GM19395 (cell line): ENCODE measurements at regions not wholly inside any gene's neighbourhood (a gene's known extent, or its start where the extent isn't known, plus 50 kb on each side); places are given as distances from the start of the nearest gene placed in this dataset.
"Not testable (repeated sequence)": the region's sequence is repeated elsewhere in the genome, so short reads cannot be mapped to it uniquely, and the experiment has no call there.

Experiments used
- ATAC-seq: cut with Tn5 transposase; IDR thresholded peaks from one replicate; pipeline ENCODE4 v1.9.1; 2021; ENCODE audit warnings: mild to moderate bottlenecking, moderate library complexity; ENCODE audit not compliant: unreplicated experiment

- no peak for ATAC-seq
Observed at GRCh38 chr4:134753390-134753789, 551.8 kb upstream of the PABPC4L start.

GRCh38 chr4:134747108-134747805 lies 545.7 kb upstream of the PABPC4L start:
- ATAC-seq, result no peak

DNA sequence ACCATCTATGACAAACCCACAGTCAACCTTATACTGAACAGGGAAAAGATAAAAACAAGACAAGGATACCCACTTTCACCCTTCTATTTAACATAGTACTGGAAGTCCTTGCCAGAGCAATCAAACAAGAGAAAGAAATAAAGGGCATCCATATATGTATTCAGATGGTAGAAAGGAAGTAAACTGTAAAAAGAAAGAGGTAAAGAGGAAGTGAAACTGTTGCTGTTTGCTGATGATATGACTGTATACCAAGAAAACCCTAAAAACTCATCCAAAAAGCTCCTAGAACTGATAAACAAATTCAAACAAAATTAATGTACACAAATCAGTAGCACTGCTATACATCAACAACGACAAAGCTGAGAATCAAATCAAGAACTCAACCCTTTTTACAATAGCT lies 538.7 kb upstream of the PABPC4L start:
- ATAC-seq, result peak; percentile 79

DNA sequence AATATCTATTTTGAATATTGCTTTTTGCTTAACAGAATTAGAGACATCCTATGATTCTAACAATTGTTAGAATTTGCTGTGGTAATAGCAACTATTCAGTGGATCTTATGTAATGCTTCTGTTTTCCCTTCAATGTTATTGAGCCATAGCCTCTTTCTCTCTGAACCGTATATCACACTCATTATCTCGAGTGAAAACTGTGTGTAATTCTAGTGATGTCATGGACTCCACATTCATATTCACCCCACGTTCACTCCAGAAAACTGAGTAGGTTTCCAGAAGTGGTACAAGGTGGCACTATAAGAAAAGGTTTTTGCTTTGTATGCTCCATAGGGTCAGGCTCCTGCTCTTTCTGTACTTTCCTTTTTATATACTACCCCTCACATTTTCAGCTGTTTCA lies 534.3 kb upstream of the PABPC4L start:
- no peak for ATAC-seq

GRCh38 chr4:134727696-134728095 lies 526.1 kb upstream of the PABPC4L start:
- ATAC-seq, result no peak

DNA sequence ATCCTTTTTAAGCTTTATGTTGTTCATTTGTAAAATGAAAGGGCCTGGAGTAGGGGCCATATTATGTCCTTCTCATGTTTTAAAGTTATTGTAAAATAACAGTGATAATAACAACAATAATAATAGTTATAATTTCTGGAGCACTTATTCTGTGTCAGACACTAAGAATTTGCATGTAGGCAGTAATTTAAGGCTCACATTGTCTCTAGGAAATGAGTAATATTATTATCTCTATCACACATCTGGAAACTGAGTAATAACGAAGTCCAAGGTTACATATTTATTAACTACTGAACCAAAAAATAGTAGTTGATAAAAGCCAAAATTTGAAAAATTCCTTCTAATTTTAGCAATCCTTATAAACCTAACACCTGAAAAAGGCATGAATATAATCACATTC lies 520.7 kb upstream of the PABPC4L start:
- no peak for ATAC-seq

GRCh38 chr4:134720030-134720429 lies 518.4 kb upstream of the PABPC4L start:
- ATAC-seq, result no peak

- ATAC-seq, result no peak
Observed at GRCh38 chr4:134708616-134709015, 507.0 kb upstream of the PABPC4L start.

- no peak for ATAC-seq
Observed at GRCh38 chr4:134708026-134708425, 506.4 kb upstream of the PABPC4L start.

DNA sequence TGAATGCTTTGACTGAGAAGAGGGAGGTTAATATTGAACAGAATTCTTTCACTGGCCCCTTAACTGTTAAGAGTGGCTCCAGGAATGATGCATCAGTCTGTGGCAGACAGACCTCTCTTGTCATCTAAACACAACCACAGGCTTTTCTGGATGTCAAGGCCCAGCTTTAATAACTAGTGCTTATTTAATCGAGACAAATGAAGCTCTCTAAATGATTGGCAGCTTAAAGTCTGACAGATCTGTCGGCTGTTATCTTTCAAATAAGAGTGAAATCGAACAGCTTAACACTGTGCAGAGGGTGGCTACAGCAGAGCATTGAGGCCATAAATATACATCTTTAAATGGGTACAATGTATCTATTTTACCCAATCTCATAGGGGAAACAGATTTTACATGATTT lies 500.8 kb upstream of the PABPC4L start:
- no peak for ATAC-seq

- no peak for ATAC-seq
Observed at GRCh38 chr4:134700251-134700650, 498.7 kb upstream of the PABPC4L start.

DNA sequence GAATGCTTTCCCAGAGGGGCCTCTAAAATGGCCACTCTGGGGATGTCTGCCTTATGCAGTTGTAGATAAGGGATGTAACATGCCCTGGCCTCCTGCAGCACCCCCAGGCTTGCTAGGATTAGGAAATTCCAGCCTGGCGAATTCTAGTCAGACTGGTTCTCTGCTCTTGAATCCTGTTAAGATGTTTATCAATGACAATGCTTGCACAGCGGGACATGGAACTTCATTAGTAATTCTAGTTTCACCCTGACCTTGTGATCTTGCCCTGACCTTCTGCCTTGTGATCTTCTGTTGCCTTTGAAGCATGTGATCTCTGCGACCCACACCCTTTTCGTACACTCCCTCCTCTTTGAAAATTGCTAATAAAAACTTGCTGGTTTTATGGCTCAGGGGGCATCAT lies 497.2 kb upstream of the PABPC4L start:
- not testable (repeated sequence) for ATAC-seq

GRCh38 chr4:134695433-134695832 lies 493.8 kb upstream of the PABPC4L start:
- ATAC-seq, result no peak

- ATAC-seq, result no peak
Observed at GRCh38 chr4:134691915-134692314, 490.3 kb upstream of the PABPC4L start.

DNA sequence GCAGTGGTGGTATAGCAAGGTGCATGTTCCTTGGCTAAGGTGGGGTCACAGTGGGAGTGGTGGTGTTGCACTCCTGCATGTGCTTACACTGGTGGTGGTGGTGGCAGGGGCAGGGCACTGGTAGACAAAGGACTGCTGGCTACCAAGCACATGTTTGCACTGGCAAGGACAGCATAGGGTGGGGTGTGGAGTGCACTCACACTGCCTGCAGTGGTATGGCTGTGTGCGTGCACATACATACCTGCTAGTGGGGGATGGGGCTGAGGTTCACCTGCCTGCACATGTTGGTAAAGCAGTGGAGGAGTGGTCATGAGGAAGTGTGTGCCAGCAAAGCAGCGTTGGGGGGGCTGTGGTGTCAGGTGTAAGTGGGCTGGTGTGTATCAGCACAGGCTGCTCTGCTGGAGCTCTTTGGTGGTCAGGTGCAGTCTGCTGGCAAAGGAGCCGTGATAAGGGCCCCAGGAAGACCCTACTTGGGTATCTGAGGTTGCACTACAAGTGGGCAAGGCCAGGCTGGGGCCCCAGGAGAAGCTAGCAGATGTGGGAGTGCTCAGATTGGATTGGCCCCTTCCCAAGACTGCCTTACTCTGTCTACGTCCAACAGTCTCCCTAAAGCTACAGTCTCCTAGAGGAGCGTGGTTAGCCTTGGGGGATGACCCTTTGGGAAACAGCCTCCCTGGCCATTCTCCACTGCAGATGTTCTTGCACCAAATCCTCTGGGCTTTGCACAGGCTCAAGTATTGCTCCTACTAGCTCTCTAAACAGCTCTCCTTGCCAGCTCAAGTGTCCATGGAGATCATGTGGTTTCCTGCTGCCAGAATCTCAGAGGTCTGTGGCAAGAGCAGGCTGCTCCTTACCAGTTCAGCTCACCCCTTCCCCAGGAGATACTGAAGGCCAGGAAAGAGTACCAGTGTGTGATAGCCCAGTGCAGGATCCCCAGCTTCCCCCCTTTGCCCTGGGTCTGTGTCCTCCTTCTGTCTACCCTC lies 486.3 kb upstream of the PABPC4L start:
- ATAC-seq, result no peak

- ATAC-seq, result no peak
Observed at GRCh38 chr4:134677209-134677814, 475.7 kb upstream of the PABPC4L start.

GRCh38 chr4:134668237-134668636 lies 466.6 kb upstream of the PABPC4L start:
- ATAC-seq, result no peak

DNA sequence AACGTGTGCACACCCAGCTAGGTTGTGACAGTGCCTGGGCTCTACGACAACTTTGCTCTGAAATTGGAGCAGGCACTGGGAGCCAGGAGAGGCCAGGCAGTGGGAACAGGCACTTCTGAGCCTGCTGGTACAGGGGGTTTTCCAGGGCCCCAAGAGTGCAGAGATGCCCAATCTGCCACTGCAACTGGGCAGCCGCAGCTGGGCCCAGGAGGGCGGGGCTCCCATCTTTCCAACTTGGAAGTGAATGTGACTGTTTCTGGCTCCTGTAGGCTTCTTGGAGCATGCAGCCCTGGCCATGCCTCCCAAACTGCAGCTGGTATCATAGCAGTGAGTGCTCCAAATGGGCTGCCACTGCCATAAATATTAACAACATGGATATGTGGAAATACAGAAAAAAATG lies 465.1 kb upstream of the PABPC4L start:
- ATAC-seq, result no peak

DNA sequence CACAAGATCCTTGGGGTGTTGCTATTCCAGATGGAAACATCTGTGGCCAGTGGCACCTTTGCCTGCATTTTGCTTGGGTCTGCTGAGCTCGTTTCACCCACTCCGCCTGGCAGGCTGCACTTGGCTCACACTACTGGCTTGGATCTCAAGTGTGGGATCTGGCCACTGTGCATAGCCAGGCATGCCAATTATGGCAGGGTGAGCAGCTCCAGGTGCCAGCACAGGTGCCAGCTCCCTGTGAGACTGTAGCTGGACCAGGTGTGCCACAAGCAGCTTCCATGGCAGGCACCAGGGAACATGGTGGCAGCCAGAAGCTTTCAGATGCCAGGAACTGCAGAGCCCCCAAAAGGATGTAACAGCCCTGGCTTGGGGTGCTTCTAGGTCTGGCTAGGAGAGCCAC lies 463.8 kb upstream of the PABPC4L start:
- no peak for ATAC-seq

GRCh38 chr4:134663742-134664141 lies 462.2 kb upstream of the PABPC4L start:
- ATAC-seq, result no peak

- no peak for ATAC-seq
Observed at GRCh38 chr4:134650461-134650860, 448.9 kb upstream of the PABPC4L start.

DNA sequence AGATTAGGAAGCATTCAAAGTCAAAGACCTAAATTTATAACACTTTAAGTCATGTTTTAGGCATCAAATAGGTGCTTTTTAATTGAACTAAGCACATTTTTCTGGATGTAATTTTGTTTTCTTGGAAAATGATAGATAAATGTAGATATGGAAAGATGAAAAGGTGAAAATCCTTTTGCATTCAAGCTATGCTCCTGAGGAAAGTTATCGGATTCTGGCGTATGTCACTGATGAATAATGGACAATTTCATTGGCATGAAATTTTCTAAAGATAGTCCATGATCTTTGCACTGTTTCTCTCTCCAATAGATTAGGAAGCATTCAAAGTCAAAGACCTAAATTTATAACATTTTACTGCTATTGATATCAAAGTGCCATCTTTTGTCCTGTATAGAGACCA lies 444.2 kb upstream of the PABPC4L start:
- no peak for ATAC-seq
